Non-pigmented ciliary epithelial cell (primary cell): ENCODE measurements at regions not wholly inside any gene's neighbourhood (a gene's known extent, or its start where the extent isn't known, plus 50 kb on each side); places are given as distances from the start of the nearest gene placed in this dataset.
A peak's percentile ranks its signal among the peaks of the same experiment; 100 is the strongest.

Experiments
- DNase-seq: peaks from one replicate; pipeline ENCODE4 v3.0.0-alpha.2; 2010; ENCODE audit warnings: low read depth

DNA sequence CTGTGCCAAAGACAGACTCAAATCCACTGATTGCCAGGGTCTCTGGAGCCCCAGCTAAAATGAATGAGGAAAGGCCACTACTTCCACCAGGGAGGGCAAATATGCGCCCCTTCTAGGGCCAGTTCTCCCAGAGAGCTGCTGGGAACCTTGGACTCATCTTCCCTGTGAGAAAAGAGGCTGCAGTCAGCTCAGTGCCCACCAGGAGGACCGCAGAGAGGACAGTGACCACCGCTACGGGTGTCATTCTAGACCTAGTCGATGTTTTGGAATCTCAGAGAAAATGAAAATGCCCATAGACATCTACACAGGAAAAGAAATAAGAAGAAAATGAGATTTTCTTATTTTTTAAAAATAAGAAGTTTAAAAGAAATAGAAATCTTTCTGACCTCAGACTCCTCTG is 235.1 kb downstream of the UQCRFS1 start:
- no peak for DNase-seq

DNA sequence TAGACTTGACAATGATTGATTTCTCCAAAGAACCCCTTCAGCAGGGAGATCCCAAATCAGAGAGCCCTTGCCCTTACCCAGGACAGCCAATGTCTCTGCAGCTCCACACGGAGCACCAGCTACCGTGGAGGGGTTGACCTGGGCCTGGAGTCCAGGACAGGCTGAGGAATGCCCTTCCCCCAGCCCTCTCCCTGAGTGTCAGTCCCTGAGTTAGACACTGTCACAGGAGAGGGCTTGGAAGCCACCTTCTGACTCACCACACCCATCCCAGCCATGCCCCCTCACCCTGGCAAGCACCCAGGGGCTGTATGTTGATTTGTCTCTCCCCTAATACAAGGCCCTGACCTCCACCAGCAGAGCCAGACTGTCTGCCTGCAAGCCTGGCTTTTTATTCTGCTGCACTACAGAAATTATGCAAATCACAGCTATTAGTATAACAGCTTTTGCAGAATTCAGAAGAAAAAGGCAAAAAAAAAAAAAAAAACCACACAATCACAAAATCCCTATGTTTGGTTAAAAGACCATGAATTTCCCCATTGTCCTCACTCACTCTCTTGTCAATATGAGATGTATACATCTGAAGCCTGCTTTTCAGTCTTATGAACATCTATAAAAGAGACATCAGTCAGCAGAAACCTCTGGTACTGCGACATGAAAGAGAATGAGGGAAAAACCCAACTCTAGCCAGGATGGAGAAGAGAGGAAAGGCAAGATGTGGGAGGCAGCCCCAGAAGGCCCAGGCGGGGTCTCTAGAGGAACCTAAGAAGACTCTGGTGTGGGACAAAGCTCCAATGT is 240.7 kb downstream of the UQCRFS1 start:
- DNase-seq, result no peak

DNA sequence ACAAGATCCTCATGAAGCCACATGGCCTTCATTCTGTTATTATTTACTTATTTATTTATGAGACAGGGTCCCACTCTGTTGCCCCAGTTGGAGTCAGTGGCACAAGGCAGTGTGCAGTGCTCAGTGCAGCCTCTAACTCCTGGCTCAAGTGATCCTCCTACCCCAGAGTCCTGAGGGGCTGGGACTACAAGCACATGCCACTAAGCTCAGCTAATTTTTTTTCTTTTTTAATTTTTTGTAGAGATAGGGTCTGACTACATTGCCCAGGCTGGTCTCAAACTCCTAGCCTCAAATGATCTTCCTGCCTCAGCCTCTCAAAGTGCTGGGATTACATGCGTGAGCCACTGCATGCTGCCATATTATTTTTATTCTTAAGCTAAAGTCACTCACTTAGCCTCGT is 241.4 kb downstream of the UQCRFS1 start:
- DNase-seq, result no peak

DNA sequence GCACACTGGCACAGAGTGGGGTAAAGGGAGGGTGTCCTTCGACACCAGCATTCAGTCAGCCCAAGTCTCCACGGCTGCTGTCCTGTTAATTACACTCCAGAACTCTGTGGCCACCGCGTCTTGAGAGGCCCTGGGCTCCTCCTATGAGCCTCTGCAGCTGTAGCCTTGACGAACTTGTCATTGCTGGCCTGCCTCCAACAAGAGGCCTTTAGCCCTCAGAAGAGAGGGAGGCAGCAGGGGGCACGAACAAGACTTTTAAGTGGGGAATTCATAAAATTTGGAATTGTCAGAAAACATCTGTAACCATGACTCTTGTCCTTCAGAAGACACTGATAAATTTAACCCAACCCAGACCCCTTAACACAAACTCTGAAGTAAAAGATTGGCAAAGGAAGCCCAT is 241.9 kb downstream of the UQCRFS1 start:
- no peak for DNase-seq

DNA sequence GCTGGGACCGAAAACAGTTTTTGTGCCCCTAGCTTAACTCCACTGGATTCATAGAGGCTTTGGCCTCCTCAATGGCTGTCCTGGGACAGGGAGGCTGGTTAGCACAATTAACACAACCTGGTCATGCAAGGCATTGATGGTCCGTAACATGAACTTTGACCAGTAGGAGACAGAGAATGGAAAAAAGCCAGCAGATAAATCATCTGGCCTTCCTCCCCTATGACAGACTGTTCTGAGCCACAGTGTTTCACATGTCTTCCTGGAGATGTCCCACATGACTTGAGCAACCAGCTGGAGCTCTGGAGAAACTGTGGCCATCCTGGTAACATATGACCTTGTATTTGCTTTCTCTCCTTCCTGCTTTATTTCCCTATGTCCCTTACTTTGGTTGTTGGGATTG is 244.2 kb downstream of the UQCRFS1 start:
- DNase-seq, result no peak

DNA sequence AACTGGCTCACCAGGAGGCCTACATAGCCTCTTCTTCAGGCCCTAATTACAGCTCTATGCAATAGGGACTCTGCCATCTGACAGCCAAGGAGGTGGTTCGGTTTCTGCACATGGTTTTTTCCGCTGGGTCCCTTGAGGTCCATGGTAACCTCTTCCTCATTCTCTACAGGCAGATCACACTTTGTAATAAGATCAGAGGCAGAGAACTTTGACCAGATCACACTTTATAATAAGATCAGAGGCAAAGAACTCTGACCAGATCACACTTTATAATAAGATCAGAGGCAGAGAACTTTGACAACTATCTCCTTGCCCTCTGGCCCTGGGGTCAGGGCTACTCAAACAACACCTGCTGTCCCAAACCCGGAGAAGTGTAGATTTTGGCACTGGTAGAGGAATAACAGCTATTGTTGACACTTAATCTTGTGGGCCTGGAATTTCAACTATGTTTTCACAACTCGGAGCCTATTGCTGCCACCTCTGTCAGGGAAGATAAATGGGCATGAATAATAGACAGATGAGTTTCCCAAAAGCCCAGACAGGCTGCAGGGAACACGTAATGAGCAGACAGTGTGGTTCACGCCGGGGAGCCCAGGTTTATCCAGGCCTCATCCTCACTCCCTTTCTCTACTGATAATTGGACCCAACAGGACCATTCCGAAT is 246.1 kb downstream of the UQCRFS1 start:
- DNase-seq, result no peak

DNA sequence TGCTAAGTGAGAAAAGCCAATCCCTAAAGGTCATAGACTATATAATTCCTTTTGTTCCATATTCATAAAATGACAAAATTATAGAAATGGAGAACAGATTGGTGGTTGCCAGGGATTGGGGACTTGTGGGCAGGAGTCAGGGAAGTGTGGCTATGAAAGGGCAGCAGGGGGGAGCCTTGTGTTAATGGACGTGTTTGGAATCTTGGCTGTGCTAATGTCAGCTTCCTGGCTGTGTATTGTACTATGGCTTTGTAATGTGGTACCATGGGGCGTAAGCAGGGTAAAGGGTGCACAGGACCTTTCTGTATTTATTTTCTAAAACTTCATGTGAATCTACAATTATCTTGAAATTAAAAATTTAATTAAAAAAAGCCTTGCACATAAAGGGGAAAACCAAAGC is 248.5 kb downstream of the UQCRFS1 start:
- DNase-seq, result no peak

DNA sequence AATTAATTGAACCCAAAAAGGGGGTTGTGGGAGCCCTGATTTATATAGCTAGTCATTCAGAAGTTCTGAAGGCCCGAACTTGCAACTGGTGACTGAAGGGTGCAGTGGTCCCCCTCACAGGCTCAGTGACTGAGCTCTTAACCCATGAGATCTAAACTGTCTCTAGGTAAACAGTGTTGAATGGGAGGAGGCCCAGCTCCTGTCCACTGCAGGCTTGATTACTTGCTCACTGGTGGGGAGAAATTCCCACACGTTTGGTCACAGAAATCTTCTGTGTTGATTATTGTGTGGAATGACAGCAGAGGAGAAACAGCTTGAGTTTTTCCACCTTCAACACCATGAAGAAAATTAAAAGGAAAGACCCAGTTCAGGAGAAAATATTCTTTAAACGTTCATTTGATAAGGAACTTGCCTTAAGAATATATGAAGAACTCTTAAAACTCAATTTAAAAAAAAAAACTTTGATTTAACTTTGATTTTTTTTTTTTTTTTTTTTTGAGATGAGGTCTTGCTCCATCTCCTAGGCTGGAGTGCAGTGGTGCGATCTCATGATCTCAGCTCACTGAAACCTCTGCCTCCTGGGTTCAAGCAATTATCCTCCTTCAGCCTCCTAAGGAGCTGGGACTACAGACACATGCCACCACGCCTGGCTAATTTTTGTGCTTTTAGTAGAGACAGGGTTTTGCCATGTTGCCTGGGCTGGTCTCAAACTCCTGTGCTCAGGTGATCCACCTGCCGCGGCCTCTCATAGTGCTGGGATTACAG is 249.3 kb downstream of the UQCRFS1 start:
- no peak for DNase-seq

DNA sequence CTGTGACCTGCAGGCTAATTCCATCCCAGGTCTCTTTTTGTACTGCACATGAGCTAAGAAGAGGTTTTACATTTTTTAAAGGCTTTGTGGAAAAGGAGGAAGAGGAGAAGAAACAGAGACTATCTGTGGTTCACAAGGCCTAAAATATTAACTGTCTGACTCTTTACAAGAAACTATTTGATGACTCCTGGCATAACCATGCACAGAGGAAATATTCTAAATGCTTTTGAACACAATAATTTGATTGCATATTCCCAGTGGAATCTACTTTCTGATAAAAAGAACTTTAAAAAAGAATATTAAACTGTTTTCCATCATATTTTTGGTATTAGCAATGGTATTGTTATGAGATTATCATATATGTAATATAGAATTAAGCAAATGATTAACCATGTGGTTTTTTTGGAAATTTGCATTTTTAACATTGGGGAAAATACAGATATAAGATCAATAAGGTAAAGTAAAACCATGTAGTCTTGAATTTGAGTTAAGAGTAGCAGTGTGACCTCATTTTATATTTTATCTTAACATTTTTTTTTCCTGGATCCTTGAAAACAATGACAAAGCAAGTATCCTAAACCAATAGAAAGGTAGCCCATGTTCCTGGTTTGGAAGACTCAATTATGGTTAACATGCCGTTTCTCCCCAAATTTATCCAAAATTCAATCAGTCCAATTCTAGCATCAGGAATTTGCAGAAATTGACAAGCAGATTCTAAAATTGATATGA is 251.0 kb downstream of the UQCRFS1 start:
- DNase-seq, result peak; percentile 9

DNA sequence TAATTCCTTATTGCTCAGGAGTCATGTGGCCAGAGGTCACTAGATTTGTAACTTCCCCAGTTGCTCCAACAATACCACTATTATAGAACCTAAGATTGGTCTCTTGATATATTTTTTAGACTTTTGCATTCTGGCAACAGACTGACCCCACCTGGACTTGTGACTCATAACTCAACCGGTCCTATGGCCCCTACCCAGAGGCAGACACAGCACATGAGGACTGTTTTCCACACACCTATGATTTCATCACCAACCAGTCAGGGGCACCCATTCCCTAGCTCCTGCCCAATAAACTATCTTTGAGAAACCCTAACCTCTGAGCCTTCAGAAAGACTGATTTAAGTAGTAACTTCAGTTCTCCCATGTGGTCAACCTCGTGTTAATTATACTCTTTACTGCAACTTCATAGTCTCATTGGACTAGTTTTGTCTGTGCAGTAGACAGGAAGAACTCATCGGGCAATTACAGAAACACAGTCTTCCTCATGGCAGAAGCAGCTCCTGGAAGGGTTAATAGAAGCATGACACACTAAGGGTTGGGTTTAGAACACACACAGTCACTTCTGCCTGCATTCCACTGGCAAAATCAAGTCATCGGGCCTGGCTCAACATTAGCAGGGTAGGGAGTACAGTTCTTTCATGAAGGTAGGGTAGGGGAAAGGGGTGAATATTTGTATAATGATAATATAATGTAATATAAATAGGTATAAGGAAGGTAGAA is 251.8 kb downstream of the UQCRFS1 start:
- DNase-seq, result no peak

DNA sequence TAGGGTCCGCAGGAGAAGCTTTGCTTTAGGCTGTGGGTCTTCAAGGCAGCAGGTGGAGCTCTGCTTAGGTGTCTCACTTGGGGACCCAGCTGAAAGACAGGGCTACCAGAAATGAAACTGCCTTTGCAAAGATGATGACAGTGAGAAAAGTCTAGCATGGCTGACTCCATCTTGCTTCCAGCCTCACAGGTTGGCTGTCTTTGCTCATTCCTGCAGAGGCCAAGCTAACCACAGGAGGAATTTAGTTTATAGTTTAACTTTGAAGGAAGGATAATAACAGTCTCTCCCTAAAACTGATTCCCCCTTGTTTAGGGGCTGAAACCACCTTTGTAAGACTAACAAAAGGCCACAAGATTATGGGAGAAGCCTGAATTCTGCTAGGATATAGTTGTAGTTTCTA is 252.4 kb downstream of the UQCRFS1 start:
- DNase-seq, result no peak

DNA sequence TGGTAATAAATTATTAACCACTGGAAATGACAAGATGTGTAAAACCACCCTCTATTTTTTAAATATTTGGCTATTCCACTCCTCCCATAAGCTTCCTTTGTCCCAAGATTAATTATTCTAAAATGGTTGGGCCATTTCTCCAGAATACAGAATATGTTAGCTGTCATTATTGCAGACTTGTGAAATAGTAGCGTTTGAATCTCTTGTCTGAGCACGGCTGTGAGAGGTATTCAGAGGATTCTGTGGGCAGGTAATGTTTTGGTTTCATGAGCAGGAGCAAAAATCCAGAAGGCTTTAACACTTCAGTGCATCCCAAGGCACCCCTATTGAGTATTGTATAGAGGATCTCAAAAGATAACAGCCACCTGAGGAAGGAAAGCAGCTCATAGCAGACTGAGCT is 256.0 kb downstream of the UQCRFS1 start:
- no peak for DNase-seq

DNA sequence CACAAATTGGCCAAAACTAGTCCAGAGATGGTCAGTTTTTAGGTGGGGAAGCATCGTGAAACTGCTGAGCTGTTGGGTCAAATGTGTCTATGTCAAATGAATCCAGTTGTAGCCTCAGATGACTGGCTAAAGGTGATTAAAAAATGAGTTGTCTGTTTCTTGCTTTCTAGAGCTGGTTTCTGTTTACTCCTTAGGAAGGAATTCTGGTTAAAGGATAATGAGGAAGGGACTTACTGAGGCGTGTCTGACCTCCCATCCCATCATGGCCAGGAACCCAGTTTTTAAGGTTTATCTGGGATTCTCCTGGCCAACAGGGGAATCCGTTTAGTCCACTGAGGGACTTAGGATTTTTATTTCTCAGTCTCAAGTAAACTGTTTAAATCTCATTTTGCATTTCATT is 256.5 kb downstream of the UQCRFS1 start:
- DNase-seq, result no peak

DNA sequence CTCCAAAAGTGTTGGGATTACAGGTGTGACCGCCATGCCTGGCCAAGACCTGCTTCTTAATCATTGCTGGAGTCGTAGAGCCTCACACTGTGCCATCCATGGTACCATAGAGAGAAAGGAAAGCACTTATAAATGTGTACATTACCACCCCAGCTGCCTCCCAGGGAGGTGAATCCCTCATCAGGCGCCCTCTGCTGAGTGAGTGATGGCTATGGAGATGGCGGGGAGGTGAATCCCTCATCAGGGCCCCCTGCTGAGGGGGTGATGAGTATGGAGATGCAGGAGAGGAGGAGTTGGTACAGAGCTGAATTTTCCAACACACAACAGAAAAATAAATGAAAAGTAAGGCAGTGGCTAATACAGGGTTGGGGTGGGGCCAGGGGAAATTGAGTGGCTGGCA is 263.4 kb downstream of the UQCRFS1 start:
- DNase-seq, result no peak

DNA sequence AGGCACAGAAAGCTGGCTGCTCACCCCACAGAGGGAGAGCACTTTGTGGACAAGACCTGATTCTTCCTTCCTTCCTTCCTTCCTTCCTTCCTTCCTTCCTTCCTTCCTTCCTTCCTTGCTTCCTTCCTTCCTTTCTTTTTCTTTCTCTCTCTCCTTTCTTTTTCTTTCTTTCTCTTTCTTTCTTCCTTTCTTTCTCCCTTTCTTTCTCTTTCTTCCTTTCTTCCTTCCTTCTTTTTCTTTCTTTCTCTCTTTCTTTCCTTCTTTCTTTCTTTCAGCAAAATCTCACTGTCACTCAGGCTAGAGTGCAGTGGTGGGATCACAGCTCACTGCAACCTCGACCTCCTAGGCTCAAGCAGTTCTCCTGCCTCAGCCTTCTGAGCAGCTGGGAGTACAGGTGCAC is 263.9 kb downstream of the UQCRFS1 start:
- DNase-seq, result no peak

DNA sequence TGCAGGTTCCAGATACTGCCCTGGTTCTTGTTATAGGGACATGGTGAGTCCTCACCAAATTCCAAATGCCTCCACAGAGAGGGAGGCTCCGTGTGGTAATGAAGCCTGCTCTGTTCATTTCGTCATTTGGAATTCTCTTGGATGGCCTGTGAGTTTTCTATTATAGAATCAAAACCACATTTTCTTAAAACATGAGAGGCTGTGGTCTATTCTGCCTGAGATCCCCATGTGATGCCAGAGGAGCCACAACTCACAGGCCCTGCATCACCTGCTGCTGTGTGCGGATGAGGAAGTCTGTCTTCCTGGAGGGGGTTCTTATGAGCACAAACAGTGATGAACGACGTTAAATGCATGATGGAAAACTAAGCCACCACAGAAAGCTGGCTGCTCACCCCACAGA is 264.4 kb downstream of the UQCRFS1 start:
- DNase-seq, result no peak

DNA sequence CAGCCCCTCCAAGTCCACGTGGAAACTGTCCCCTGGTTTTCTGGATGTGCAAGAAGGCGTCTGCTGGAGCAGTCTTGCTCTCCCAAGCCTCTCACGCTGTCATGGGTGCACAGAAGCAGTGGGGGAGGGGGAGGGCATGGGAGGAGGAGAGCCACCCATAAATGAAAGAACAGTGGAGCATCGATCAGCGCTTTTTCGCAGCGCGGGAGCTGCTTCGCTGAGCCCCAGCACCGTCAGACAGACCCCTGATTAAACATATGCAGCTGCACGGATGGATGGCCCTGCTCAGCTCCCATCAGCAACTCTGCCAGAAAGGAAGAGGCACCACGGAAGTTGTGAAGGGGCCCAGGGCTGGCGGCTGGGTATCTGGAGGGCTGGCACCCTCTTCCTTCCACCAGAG is 264.9 kb downstream of the UQCRFS1 start:
- DNase-seq, result no peak

DNA sequence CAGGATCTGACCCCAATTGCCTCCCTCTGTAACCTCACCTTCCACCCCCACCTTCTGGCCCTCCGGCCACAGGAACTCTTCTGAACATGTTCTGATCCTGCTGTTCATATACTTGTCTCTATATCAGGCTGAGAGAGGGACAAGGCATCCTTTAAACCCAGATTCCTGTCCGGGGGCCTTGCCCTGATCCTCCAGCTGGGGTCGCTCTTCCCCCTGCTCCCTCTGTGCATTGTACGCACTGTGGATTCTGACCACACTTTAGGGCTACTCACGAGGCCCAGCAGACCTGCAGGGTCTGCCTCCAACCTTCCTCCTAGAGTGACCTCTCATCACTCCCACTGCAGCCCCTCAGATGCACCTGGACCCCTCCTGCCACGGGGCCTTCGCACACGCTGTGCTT is 269.3 kb downstream of the UQCRFS1 start:
- no peak for DNase-seq

DNA sequence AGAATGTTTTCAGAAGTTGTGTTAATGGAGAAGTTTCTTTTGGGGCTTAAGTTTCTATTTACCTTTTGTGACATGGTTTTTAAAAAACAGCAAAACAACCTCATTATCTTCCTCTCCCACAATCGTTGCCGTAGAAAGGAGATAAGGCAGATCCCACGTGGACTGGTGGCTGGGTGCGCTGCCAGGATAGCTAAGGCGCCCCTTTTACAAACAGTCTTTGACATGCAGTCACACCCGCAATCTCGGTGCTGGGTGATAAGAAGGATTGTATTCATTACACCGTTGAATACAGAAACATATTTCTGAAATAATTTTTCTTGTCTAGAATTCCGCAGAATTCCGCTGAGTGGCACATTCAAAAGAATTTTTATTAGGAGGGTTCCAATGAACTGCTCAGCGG is 271.1 kb downstream of the UQCRFS1 start:
- no peak for DNase-seq

DNA sequence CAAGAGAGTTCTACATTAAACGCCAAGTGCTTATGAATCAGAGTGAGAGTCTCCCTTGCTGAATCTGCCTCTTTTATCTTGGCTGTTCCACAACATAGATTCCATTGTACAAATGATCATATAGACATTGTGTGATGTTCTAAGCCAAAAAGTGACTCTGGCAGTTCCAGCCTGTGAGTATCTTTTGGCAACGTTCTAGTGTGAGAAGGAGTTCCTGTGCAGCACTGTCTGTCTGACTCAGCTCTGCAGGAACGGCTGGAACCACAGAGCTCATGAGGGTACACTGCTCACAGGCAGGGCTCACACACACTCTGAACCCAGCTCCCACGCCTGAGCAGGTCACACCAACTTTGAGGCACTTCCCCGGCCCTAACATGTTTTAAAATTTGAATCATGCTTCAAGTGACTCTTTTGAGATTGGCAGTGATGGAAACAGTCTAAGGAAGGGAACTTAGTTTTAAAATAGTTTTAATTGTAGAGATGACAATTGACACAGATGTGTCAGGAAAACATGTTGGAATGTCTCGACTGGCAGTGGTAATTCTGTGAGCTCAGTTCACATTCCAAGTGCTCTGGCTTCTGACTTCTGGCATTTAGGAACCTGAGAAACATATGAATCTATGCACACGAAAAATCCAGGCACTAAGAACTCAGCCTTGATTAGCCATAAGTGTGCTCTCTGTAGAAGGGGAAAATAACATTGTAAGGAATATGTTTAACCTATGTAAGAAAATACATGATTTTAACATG is 272.0 kb downstream of the UQCRFS1 start:
- DNase-seq, result no peak

DNA sequence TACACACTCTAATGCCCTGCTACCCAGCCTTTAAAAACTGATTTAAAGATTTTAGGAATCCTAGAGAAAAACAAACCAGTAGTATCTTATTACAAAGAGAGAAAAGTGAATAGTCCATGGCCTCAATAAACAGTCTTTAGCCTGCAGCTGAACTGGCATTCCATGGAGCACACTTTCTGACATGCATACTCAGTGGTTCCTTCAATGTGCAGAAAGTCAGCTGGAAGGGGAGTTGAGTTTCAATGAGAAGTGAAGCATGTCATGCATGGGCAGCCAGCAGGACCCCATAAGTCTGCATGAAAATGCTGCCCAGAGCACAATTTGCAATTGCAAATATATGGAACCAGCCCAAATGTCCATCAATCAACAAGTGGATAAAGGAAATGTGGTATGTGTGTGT is 273.7 kb downstream of the UQCRFS1 start:
- no peak for DNase-seq
